Right atrium auricular region (tissue), 2 donors: ENCODE measurements at regions not wholly inside any gene's neighbourhood (a gene's known extent, or its start where the extent isn't known, plus 50 kb on each side); places are given as distances from the start of the nearest gene placed in this dataset.

Experiments used
- DNase-seq: peaks from one replicate; pipeline ENCODE4 v3.0.0-alpha.2; 2019; ENCODE audit warnings: low spot score
- H3K27ac ChIP-seq, 2 donors: fragments of 200-600 bp; sonication (generic); 1 replicate in 1 of 2; 2 replicates in 1 of 2; pipeline ENCODE4 v1.5.1; 2016 to 2019
- H3K27me3 ChIP-seq, 2 donors: fragments of 200-600 bp; sonication (generic); one replicate each; pipeline versions ENCODE4 v1.5.1 to v1.6.0; 2017 to 2019
- H3K36me3 ChIP-seq: fragments of 200-600 bp; sonication (generic); one replicate; pipeline ENCODE4 v1.5.1; 2016
- H3K4me1 ChIP-seq, 2 donors: fragments of 200-600 bp; sonication (generic); one replicate each; pipeline versions ENCODE4 v1.5.1 to v1.6.0; 2017 to 2019
- H3K4me3 ChIP-seq, 2 donors: fragments of 200-600 bp; sonication (generic); 1 replicate in 1 of 2; 2 replicates in 1 of 2; pipeline ENCODE4 v1.5.1; 2017 to 2019; ENCODE audit warnings: mild to moderate bottlenecking in 1 of 2, moderate library complexity in 1 of 2
- H3K9me3 ChIP-seq, 2 donors: fragments of 200-600 bp; sonication (generic); one replicate each; pipeline ENCODE4 v1.5.1; 2019
- TF ChIP-seq, protein P1 (sequence below), 2 donors: fragments of 200-600 bp; sonication (generic); IDR thresholded peaks; one replicate each; pipeline ENCODE4 v1.5.1; 2019; ENCODE audit warnings: antibody characterized with exemption in 2 of 2

DNA sequence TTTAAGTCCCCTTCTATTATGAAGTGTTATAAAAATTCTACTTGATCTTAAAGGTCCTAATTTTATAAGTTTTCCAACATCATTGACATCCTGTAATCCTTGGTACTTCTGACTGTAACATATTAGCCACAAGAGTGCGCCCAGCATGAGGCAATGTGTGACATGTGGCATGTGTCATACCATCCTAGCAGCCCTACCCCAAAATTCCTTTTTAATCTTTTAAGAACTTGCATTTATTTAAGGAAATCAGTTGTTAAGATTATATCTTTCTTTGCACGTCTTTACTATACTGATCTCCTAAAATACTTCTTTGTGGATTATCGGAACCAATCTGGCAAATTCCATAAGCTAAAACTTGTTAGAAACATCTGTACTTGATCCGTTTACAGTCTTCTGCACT, 167.1 kb upstream of the SLC24A3 start:
- H3K4me1 ChIP-seq: peaks cover 0 to 22% of the 10 kb centered on the region in 2 donors
- H3K27me3 ChIP-seq: no peaks in the 10 kb centered on the region
- H3K27ac ChIP-seq: no peak overlapping the region
- no peaks in the 10 kb centered on the region for H3K9me3 ChIP-seq
- TF ChIP-seq, protein P1, sequence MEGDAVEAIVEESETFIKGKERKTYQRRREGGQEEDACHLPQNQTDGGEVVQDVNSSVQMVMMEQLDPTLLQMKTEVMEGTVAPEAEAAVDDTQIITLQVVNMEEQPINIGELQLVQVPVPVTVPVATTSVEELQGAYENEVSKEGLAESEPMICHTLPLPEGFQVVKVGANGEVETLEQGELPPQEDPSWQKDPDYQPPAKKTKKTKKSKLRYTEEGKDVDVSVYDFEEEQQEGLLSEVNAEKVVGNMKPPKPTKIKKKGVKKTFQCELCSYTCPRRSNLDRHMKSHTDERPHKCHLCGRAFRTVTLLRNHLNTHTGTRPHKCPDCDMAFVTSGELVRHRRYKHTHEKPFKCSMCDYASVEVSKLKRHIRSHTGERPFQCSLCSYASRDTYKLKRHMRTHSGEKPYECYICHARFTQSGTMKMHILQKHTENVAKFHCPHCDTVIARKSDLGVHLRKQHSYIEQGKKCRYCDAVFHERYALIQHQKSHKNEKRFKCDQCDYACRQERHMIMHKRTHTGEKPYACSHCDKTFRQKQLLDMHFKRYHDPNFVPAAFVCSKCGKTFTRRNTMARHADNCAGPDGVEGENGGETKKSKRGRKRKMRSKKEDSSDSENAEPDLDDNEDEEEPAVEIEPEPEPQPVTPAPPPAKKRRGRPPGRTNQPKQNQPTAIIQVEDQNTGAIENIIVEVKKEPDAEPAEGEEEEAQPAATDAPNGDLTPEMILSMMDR (IDR thresholded peaks at IDR 0.05): no peak
- H3K4me3 ChIP-seq: no peak overlapping the region
- DNase-seq: no peak
- no peaks in the 10 kb centered on the region for H3K36me3 ChIP-seq

DNA sequence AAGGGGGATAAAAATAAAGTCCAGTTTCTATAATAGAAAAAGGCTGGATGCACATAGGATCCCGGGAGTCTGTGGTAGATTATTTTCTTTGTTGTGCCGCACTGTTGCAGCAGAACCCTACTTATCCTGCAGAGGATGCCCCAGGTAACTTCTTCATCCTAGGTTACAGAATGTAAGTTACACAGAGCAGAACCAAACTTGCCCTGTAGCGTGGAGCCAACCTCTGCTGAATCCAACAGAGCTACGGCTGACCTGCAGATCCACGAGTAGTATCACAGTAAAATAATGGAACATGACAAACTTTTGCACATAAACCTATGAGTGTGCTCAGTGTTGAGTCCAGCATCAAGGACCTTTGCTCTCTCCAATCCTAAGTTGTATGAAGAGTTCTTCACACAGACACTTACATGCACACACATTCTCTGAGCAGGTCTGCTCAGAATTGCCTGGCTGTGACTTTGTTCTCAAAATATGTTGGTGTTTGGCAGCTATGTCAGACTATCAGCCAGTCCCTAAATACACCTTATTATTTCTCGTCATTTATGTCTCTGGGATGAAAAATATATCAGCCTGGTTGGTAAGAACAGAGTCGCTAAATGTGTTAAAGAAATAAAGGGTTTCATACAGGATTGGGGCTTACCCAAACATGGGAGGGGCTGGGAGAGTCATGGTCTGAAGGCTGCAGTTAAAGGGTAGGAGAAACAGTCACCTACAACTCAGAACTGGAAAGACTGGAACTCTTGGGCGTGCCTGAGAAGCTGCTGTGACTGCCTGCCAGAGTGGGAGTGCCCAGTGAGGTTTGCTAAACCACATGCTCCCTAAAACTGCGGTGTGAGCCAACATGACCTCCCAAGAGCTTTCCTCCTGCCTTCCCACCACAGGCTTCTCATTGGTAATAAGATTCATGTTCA, 165.1 kb upstream of the SLC24A3 start:
- Histone ChIP-seq H3K9me3 (no peaks in the 10 kb centered on the region), H3K4me3 (no peak overlapping the region), H3K4me1 (peaks cover 0 to 22% of the 10 kb centered on the region in 2 donors), H3K36me3 (no peaks in the 10 kb centered on the region), H3K27ac (no peak overlapping the region), H3K27me3 (no peaks in the 10 kb centered on the region)
- TF ChIP-seq, protein P1 (IDR thresholded peaks at IDR 0.05): no peak
- DNase-seq: no peak

DNA sequence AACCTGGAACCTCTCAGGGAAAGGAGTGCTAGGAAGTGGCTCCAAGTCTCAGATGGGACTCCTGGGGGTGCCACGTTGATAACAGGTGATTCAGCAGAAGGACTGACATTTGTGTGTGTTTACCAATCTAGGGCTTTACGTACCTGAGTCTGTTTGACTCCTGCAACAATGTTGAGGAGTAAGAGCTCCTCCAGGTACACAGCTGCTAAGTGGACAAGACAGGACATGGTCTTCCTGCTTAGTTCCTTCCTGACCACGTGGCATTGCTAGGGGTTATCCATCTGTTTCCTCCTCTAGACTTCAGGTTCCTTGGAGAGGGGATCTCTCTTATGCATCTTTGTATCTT, 164.5 kb upstream of the SLC24A3 start:
- no peak for DNase-seq
- no peak overlapping the region for H3K4me3 ChIP-seq
- no peaks in the 10 kb centered on the region for H3K27me3 ChIP-seq
- no peaks in the 10 kb centered on the region for H3K9me3 ChIP-seq
- peaks cover 0 to 22% of the 10 kb centered on the region in 2 donors for H3K4me1 ChIP-seq
- TF ChIP-seq, protein P1 (IDR thresholded peaks at IDR 0.05): no peak
- no peak overlapping the region for H3K27ac ChIP-seq
- no peaks in the 10 kb centered on the region for H3K36me3 ChIP-seq

DNA sequence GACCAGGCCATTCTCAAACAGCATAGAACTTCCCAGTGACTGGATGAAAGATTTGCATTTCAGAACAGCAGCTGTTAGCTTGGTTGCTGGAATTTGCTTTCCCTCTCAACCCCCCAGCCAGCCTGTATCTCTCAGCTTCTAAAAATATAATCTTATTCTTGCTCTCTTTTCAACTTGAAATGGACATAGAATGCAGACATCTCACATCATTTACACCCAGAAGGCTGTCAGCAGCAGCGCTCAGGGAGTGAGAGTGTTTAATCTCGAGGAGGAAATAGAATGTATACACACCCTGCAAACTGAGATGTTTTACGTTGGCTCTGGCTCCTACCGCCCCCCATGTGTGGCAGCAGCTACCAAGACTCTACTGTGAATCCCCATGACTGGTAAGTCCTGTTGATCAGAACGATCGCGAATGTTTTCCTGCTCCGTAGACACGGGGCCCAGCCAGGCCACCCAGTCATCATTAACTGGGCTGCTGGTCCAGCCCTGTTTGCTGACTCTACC, 163.4 kb upstream of the SLC24A3 start:
- Histone ChIP-seq H3K9me3 (no peaks in the 10 kb centered on the region), H3K4me3 (no peak overlapping the region), H3K4me1 (peaks cover 0 to 22% of the 10 kb centered on the region in 2 donors), H3K36me3 (no peaks in the 10 kb centered on the region), H3K27me3 (no peaks in the 10 kb centered on the region), H3K27ac (peak overlapping the region in 1 of 2 donors; percentile 42)
- TF ChIP-seq, protein P1 (IDR thresholded peaks at IDR 0.05): no peak
- no peak for DNase-seq

DNA sequence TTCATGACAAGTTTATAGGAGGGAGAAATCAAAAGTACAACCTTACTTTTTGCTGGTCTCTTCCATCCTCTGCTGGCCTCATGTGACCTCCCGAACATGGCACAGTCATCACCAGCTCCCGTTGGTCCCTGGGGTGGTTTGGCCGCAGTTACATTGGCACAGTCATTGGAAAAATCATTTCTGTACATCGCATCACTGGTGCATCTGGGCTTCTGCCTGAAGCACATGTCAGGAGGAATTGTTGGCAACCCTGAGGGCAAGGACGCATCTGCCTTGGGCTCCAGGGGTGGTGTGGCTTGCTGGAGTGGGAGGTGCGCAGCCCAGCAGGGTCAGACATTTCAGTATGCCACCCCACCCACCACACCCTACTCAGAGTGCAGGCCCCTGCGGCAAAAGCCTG, 162.9 kb upstream of the SLC24A3 start:
- H3K36me3 ChIP-seq: no peaks in the 10 kb centered on the region
- H3K9me3 ChIP-seq: no peaks in the 10 kb centered on the region
- no peaks in the 10 kb centered on the region for H3K27me3 ChIP-seq
- H3K4me1 ChIP-seq: peaks cover 0 to 22% of the 10 kb centered on the region in 2 donors
- peak overlapping the region in 1 of 2 donors; percentile 42 for H3K27ac ChIP-seq
- no peak for DNase-seq
- TF ChIP-seq, protein P1 (IDR thresholded peaks at IDR 0.05): no peak
- no peak overlapping the region for H3K4me3 ChIP-seq
